OCI-LY3 (cell line): ENCODE measurements at regions not wholly inside any gene's neighbourhood (a gene's known extent, or its start where the extent isn't known, plus 50 kb on each side); places are given as distances from the start of the nearest gene placed in this dataset.
"Not testable (repeated sequence)": the region's sequence is repeated elsewhere in the genome, so short reads cannot be mapped to it uniquely, and the experiment has no call there.

Source experiments
- H2AFZ ChIP-seq: fragments of 200-600, 300-600 bp; shearing (Covaris generic); 2 replicates; pipeline ENCODE4 v1.6.0; 2014; ENCODE audit warnings: antibody characterized with exemption, low read depth, low read length
- H3K27ac ChIP-seq: fragments of 200-600, 300-600 bp; sonication (generic); 2 replicates; pipeline ENCODE4 v1.5.1; 2014; ENCODE audit warnings: mild to moderate bottlenecking, low read length, moderate library complexity, mixed read lengths
- H3K27me3 ChIP-seq: fragments of 200-600, 300-600 bp; sonication (generic); 2 replicates; pipeline ENCODE4 v1.6.1; 2014; ENCODE audit warnings: low read depth, low read length, mixed read lengths
- H3K36me3 ChIP-seq: fragments of 200-600, 300-600 bp; sonication (generic); replicated peaks from 2 replicates; pipeline ENCODE3; 2014; ENCODE audit warnings: low read depth, low read length, mixed read lengths
- H3K4me1 ChIP-seq: fragments of 300-600, 200-600 bp; sonication (generic); 2 replicates; pipeline ENCODE4 v1.6.1; 2014; ENCODE audit warnings: low read length, mixed read lengths
- H3K4me2 ChIP-seq: fragments of 200-600, 300-600 bp; sonication (generic); 2 replicates; pipeline ENCODE4 v1.6.1; 2014; ENCODE audit warnings: low read length, mixed read lengths
- H3K4me3 ChIP-seq: fragments of 300-600, 200-600 bp; sonication (generic); 2 replicates; pipeline ENCODE4 v1.5.1; 2014; ENCODE audit warnings: antibody characterized with exemption, mild to moderate bottlenecking, low read length, moderate library complexity
- H3K79me2 ChIP-seq: fragments of 300-600, 200-600 bp; shearing (Covaris generic); 2 replicates; pipeline ENCODE4 v1.6.1; 2014; ENCODE audit warnings: mild to moderate bottlenecking, low read length, mixed read lengths
- H3K9ac ChIP-seq: fragments of 300-600, 200-600 bp; shearing (Covaris generic); 2 replicates; pipeline ENCODE4 v1.6.0; 2014; ENCODE audit warnings: mild to moderate bottlenecking, low read length, moderate library complexity
- H3K9me3 ChIP-seq: fragments of 200-600, 300-600 bp; shearing (Covaris generic); 2 replicates; pipeline ENCODE4 v1.6.1; 2014; ENCODE audit warnings: low read length, mixed read lengths; ENCODE audit not compliant: insufficient read depth
- H4K20me1 ChIP-seq: fragments of 200-600, 300-600 bp; sonication (generic); 2 replicates; pipeline ENCODE4 v1.6.1; 2016; ENCODE audit warnings: low read length, mixed read lengths; ENCODE audit not compliant: insufficient read depth
- CTCF ChIP-seq: fragments of 200-600, 300-600 bp; sonication (generic); IDR thresholded peaks from 2 replicates; pipeline ENCODE4 v1.5.1; 2014; ENCODE audit warnings: antibody characterized with exemption, low read length, low read depth
- EZH2phosphoT487 ChIP-seq: fragments of 200-600 bp; shearing (Covaris generic); IDR thresholded peaks from 2 replicates; pipeline ENCODE4 v1.6.1; 2018; ENCODE audit warnings: antibody characterized with exemption, mixed run types, low read depth

- H3K9me3 ChIP-seq, result no peaks in the 10 kb centered on the region
- no peaks in the 10 kb centered on the region for H3K4me1 ChIP-seq
- H3K27me3 ChIP-seq, result no peaks in the 10 kb centered on the region
- no peak overlapping the region for H3K9ac ChIP-seq
- no peak overlapping the region for H3K4me3 ChIP-seq
- no peak overlapping the region for H2AFZ ChIP-seq
- H3K79me2 ChIP-seq, result no peaks in the 10 kb centered on the region
- H4K20me1 ChIP-seq, result no peaks in the 10 kb centered on the region
- no peak overlapping the region for H3K4me2 ChIP-seq
- TF ChIP-seq CTCF, result no peak
- TF ChIP-seq EZH2phosphoT487, result no peak
- H3K27ac ChIP-seq, result no peak overlapping the region
- no peaks in the 10 kb centered on the region for H3K36me3 ChIP-seq
Observed at GRCh38 chr6:134797400-134798113, 152.3 kb downstream of the ALDH8A1 start.

- Histone ChIP-seq H3K27me3 (no peaks in the 10 kb centered on the region), H3K27ac (no peak overlapping the region), H4K20me1 (no peaks in the 10 kb centered on the region), H3K4me3 (no peak overlapping the region), H3K4me1 (no peaks in the 10 kb centered on the region), H3K9ac (no peak overlapping the region), H3K36me3 (no peaks in the 10 kb centered on the region), H3K9me3 (no peaks in the 10 kb centered on the region), H3K4me2 (no peak overlapping the region), H2AFZ (no peak overlapping the region), H3K79me2 (no peaks in the 10 kb centered on the region)
- TF ChIP-seq EZH2phosphoT487, result no peak
- no peak for TF ChIP-seq CTCF
Observed at GRCh38 chr6:134795691-134796090, 154.2 kb downstream of the ALDH8A1 start.

- TF ChIP-seq CTCF, result no peak
- no peak for TF ChIP-seq EZH2phosphoT487
- Histone ChIP-seq H3K4me3 (no peak overlapping the region), H3K9me3 (no peaks in the 10 kb centered on the region), H3K4me1 (no peaks in the 10 kb centered on the region), H3K4me2 (no peak overlapping the region), H3K27ac (no peak overlapping the region), H2AFZ (no peak overlapping the region), H3K27me3 (no peaks in the 10 kb centered on the region), H3K79me2 (no peaks in the 10 kb centered on the region), H3K36me3 (no peaks in the 10 kb centered on the region), H3K9ac (no peak overlapping the region), H4K20me1 (no peaks in the 10 kb centered on the region)
Observed at GRCh38 chr6:134795001-134795400, 154.9 kb downstream of the ALDH8A1 start.

- not testable (repeated sequence) for H3K4me1 ChIP-seq, H3K27me3 ChIP-seq, H3K79me2 ChIP-seq, H2AFZ ChIP-seq, H3K9ac ChIP-seq, H3K9me3 ChIP-seq, H3K36me3 ChIP-seq, H3K4me2 ChIP-seq, H4K20me1 ChIP-seq, H3K4me3 ChIP-seq, H3K27ac ChIP-seq
Observed at GRCh38 chr6:134791243-134791843, 158.6 kb downstream of the ALDH8A1 start.
